IMR-90 (cell line): ENCODE measurements at regions not wholly inside any gene's neighbourhood (a gene's known extent, or its start where the extent isn't known, plus 50 kb on each side); places are given as distances from the start of the nearest gene placed in this dataset.

Source experiments
- ATAC-seq: fragments of 200-7000 bp; cut with Tn5 transposase; 2 replicates; pipeline ENCODE4 v1.9.1; 2020; ENCODE audit warnings: low read depth, mild to moderate bottlenecking, moderate library complexity
- BruUV-seq: library from RNA; stranded (reverse); fragments of 400-500 nt; replicated peaks from 2 replicates; lab custom pipeline; 2021; lab: Mats Ljungman, UMichigan
- CTCF ChIA-PET: fragments of 300-600 bp; formaldehyde crosslinking; extraction: SDS; loops from one replicate; lab custom pipeline; 2021; ENCODE audit warnings: antibody characterized with exemption; lab: Yijun Ruan, JAX
- POLR2A ChIA-PET: fragments of 300-600 bp; sonication (Branson Sonifier 250); formaldehyde crosslinking; loops from one replicate; lab custom pipeline; 2022; ENCODE audit warnings: antibody characterized with exemption; ENCODE audit not compliant: unreplicated experiment; lab: Charles Lee
- DNase-seq: peaks from one replicate; pipeline ENCODE4 v3.0.0; 2013
- H2AFZ ChIP-seq: replicated peaks from 2 replicates; pipeline ENCODE3; 2013; ENCODE audit warnings: low read length, mild to moderate bottlenecking; ENCODE audit not compliant: poor library complexity
- H2AK5ac ChIP-seq: 2 replicates; pipeline ENCODE4 v1.6.1; 2013; ENCODE audit warnings: low read depth, low read length, inconsistent platforms
- H2AK9ac ChIP-seq: replicated peaks from 2 replicates; pipeline ENCODE3; 2013; ENCODE audit warnings: mild to moderate bottlenecking, low read depth, low read length, moderate library complexity; ENCODE audit not compliant: poor library complexity
- H2BK120ac ChIP-seq: 2 replicates; pipeline ENCODE4 v1.6.1; 2013; ENCODE audit warnings: low read depth, low read length, inconsistent platforms
- H2BK15ac ChIP-seq: 3 replicates; pipeline ENCODE4 v1.6.1; 2013; ENCODE audit warnings: low read depth, low read length, inconsistent platforms
- H2BK20ac ChIP-seq: 2 replicates; pipeline ENCODE4 v1.6.1; 2013; ENCODE audit warnings: low read depth, mild to moderate bottlenecking, inconsistent platforms, low read length, moderate library complexity
- H2BK5ac ChIP-seq: 2 replicates; pipeline ENCODE4 v1.6.1; 2013; ENCODE audit warnings: mild to moderate bottlenecking, low read depth, low read length, inconsistent platforms; ENCODE audit not compliant: poor library complexity, severe bottlenecking
- H3K14ac ChIP-seq: replicated peaks from 2 replicates; pipeline ENCODE4 v1.6.1; 2013; ENCODE audit warnings: low read depth, low read length, inconsistent platforms
- H3K18ac ChIP-seq: 2 replicates; pipeline ENCODE4 v1.6.1; 2013; ENCODE audit warnings: low read depth, low read length, control low read depth
- H3K23ac ChIP-seq: 2 replicates; pipeline ENCODE4 v1.6.1; 2013; ENCODE audit warnings: low read depth, low read length, inconsistent platforms
- H3K27ac ChIP-seq: 2 replicates; pipeline ENCODE4 v1.5.1; 2013; ENCODE audit warnings: mild to moderate bottlenecking, control low read depth, low read length; ENCODE audit not compliant: insufficient read depth
- H3K27me3 ChIP-seq: 2 replicates; pipeline ENCODE4 v1.6.1; 2013; ENCODE audit warnings: low read length; ENCODE audit not compliant: control insufficient read depth, insufficient read depth
- H3K36me3 ChIP-seq: 2 replicates; pipeline ENCODE4 v1.6.1; 2013; ENCODE audit warnings: low read length, mixed read lengths; ENCODE audit not compliant: control insufficient read depth, insufficient read depth
- H3K4ac ChIP-seq: 2 replicates; pipeline ENCODE4 v1.6.1; 2013; ENCODE audit warnings: low read depth, low read length, inconsistent platforms
- H3K4me1 ChIP-seq: 2 replicates; pipeline ENCODE4 v1.6.1; 2013; ENCODE audit warnings: low read length, mixed read lengths; ENCODE audit not compliant: control insufficient read depth, insufficient read depth
- H3K4me2 ChIP-seq: 2 replicates; pipeline ENCODE4 v1.6.1; 2013; ENCODE audit warnings: low read depth, mild to moderate bottlenecking, control low read depth, low read length, moderate library complexity
- H3K4me3 ChIP-seq: 2 replicates; pipeline ENCODE4 v1.5.1; 2013; ENCODE audit warnings: low read depth, mild to moderate bottlenecking, control low read depth, low read length, moderate library complexity; ENCODE audit not compliant: insufficient read depth
- H3K56ac ChIP-seq: 2 replicates; pipeline ENCODE4 v1.6.1; 2013; ENCODE audit warnings: low read length, inconsistent platforms; ENCODE audit not compliant: insufficient read depth; ENCODE audit errors: extremely low read depth
- H3K79me1 ChIP-seq, 2 experiments: 2 replicates each; pipeline ENCODE4 v1.6.1; 2013; ENCODE audit warnings: low read length in 2 of 2, inconsistent platforms in 1 of 2, low read depth in 1 of 2
- H3K9ac ChIP-seq: 2 replicates; pipeline ENCODE4 v1.6.1; 2013; ENCODE audit warnings: low read depth, low read length, control low read depth
- H3K9me1 ChIP-seq: 2 replicates; pipeline ENCODE4 v1.6.1; 2013; ENCODE audit warnings: low read length, inconsistent platforms; ENCODE audit not compliant: insufficient read depth
- H3K9me3 ChIP-seq: 2 replicates; pipeline ENCODE4 v1.6.1; 2013; ENCODE audit warnings: low read length; ENCODE audit not compliant: control insufficient read depth, insufficient read depth
- H4K20me1 ChIP-seq: 2 replicates; pipeline ENCODE4 v1.6.1; 2013; ENCODE audit warnings: low read length, inconsistent platforms; ENCODE audit not compliant: insufficient read depth
- H4K5ac ChIP-seq: 2 replicates; pipeline ENCODE4 v1.6.1; 2013; ENCODE audit warnings: mild to moderate bottlenecking, low read depth, low read length, control low read depth
- H4K8ac ChIP-seq, 2 experiments: 2 replicates each; pipeline ENCODE4 v1.6.1; 2013; ENCODE audit warnings: low read depth in 2 of 2, low read length in 2 of 2, control low read depth in 1 of 2, inconsistent platforms in 1 of 2
- H4K91ac ChIP-seq: 2 replicates; pipeline ENCODE4 v1.6.1; 2013; ENCODE audit warnings: low read depth, low read length, inconsistent platforms; ENCODE audit not compliant: insufficient read depth
- BHLHE40 ChIP-seq: fragments of 150-350 bp; IDR thresholded peaks from 2 replicates; pipeline ENCODE4 v1.6.1; 2016; ENCODE audit warnings: mild to moderate bottlenecking, low read depth, low read length
- CEBPB ChIP-seq: IDR thresholded peaks from 2 replicates; pipeline ENCODE4 v1.6.1; 2012; ENCODE audit warnings: low read depth, low read length, improper control_type of control experiment
- CHD1 ChIP-seq: IDR thresholded peaks from 2 replicates; pipeline ENCODE4 v1.6.1; 2012; ENCODE audit warnings: low read depth, low read length, improper control_type of control experiment
- FOS ChIP-seq: fragments of 150-350 bp; IDR thresholded peaks from 2 replicates; pipeline ENCODE4 v1.6.1; 2016; ENCODE audit warnings: low read depth, low read length
- MAFK ChIP-seq: IDR thresholded peaks from 2 replicates; pipeline ENCODE4 v1.6.1; 2012; ENCODE audit warnings: low read depth, low read length, improper control_type of control experiment
- MAZ ChIP-seq: IDR thresholded peaks from 2 replicates; pipeline ENCODE4 v1.6.1; 2012; ENCODE audit warnings: low read depth, mild to moderate bottlenecking, low read length, improper control_type of control experiment, moderate library complexity, borderline replicate concordance
- MXI1 ChIP-seq: IDR thresholded peaks from 2 replicates; pipeline ENCODE4 v1.6.1; 2012; ENCODE audit warnings: low read depth, mild to moderate bottlenecking, low read length, moderate library complexity, borderline replicate concordance
- NFE2L2 ChIP-seq: fragments of 150-350 bp; IDR thresholded peaks from 2 replicates; pipeline ENCODE4 v1.6.1; 2016; ENCODE audit warnings: low read depth, mild to moderate bottlenecking, low read length
- POLR2A ChIP-seq: IDR thresholded peaks from 2 replicates; pipeline ENCODE4 v1.6.1; 2012; ENCODE audit warnings: mild to moderate bottlenecking, low read depth, low read length
- RAD21 ChIP-seq: IDR thresholded peaks from 2 replicates; pipeline ENCODE4 v1.6.1; 2012; ENCODE audit warnings: low read length, improper control_type of control experiment
- RCOR1 ChIP-seq: IDR thresholded peaks from 2 replicates; pipeline ENCODE4 v1.6.1; 2012; ENCODE audit warnings: mild to moderate bottlenecking, low read length, improper control_type of control experiment; ENCODE audit not compliant: insufficient replicate concordance
- RFX5 ChIP-seq: IDR thresholded peaks from 2 replicates; pipeline ENCODE4 v1.8.0; 2012; ENCODE audit warnings: low read depth, mild to moderate bottlenecking, low read length, moderate library complexity
- SMC3 ChIP-seq: fragments of 150-350 bp; IDR thresholded peaks from 2 replicates; pipeline ENCODE4 v1.6.1; 2016; ENCODE audit warnings: low read depth, mild to moderate bottlenecking, antibody characterized with exemption, low read length, moderate library complexity
- WGBS, 2 experiments: methylation state at CpG; one replicate each; pipeline versions ENCODE4 v1.1.5 to v1.1.7; 2013; ENCODE audit warnings: missing lambda C conversion rate in 2 of 2; ENCODE audit not compliant: insufficient read length in 1 of 2; ENCODE audit errors: extremely low coverage in 2 of 2; 5-methylcytosine and 5-hydroxymethylcytosine counted together
- dilution Hi-C: fragments of 300-500 bp; cut with HindIII; formaldehyde crosslinking; loops from one replicate; pipeline ENCODE4 v1.14.3; 2018; ENCODE audit warnings: low sequenced_read_pairs; ENCODE audit not compliant: unreplicated experiment
- in situ Hi-C: fragments of 300-500 bp; cut with MboI; formaldehyde crosslinking; loops from 3 replicates; pipeline ENCODE4 v1.14.3; 2019; ENCODE audit warnings: low sequenced_read_pairs, inconsistent platforms, mixed read lengths
- intact Hi-C: fragments of 100-400 bp; cut with micrococcal nuclease; formaldehyde crosslinking; loops from 2 replicates; pipeline ENCODE4 v1.10.0; 2022
- TF ChIP-seq, protein P1 (sequence below): conservative IDR thresholded peaks from 2 replicates; pipeline ENCODE4 v1.5.1; 2012; ENCODE audit warnings: mild to moderate bottlenecking, low read depth, low read length, improper control_type of control experiment
- TF ChIP-seq, protein P2 (sequence below): fragments of 150-350 bp; IDR thresholded peaks from 2 replicates; pipeline ENCODE4 v1.6.1; 2016; ENCODE audit warnings: low read depth, mild to moderate bottlenecking, low read length, moderate library complexity, borderline replicate concordance
- TF ChIP-seq, protein P3 (sequence below): fragments of 150-350 bp; IDR thresholded peaks from 2 replicates; pipeline ENCODE4 v1.6.1; 2017; ENCODE audit warnings: mild to moderate bottlenecking, antibody characterized with exemption, low read length, low read depth

DNA sequence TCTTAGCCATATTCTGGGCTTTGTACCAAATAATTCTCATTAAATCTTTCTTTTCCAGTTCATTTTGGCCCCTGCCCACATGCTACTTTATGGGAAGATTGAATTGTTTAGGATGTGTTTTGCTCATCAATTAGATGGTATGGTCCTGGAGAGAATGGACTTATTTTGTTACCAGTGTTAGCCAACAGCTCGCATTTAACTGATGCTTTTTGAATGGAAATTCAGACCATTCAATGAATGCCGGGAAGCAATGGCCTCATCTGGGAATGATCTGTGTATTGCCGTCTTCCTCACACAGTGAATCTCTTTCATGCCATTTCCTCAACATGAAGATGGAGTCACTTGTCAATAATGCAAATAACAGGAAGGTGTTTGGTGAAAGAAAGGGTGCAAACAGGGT is 370.6 kb upstream of the PIK3R1 start:
- H2AK9ac ChIP-seq, result no peak overlapping the region
- no peak overlapping the region for H2BK20ac ChIP-seq
- CTCF ChIA-PET, result no interaction called here
- no peak overlapping the region for H3K4ac ChIP-seq
- no peak overlapping the region for H3K27ac ChIP-seq
- no peaks in the 10 kb centered on the region for H3K9me1 ChIP-seq
- no peaks in the 10 kb centered on the region for H4K20me1 ChIP-seq
- H4K91ac ChIP-seq, result no peak overlapping the region
- H3K4me1 ChIP-seq, result no peaks in the 10 kb centered on the region
- in situ Hi-C loops, result no loop called here
- no peak for DNase-seq
- no peak overlapping the region for H3K4me2 ChIP-seq
- H2AFZ ChIP-seq, result no peak overlapping the region
- no peak overlapping the region for H2BK120ac ChIP-seq
- H3K18ac ChIP-seq, result no peak overlapping the region
- no TSS peak for BruUV-seq
- H3K14ac ChIP-seq, result no peak overlapping the region
- H3K27me3 ChIP-seq, result no peaks in the 10 kb centered on the region
- H3K4me3 ChIP-seq, result no peak overlapping the region
- H3K79me1 ChIP-seq, result no peaks in the 10 kb centered on the region
- no peak overlapping the region for H3K23ac ChIP-seq
- no peaks in the 10 kb centered on the region for H3K36me3 ChIP-seq
- no peak for ATAC-seq
- dilution Hi-C loops, result no loop called here
- H4K8ac ChIP-seq, result no peak overlapping the region
- H2BK15ac ChIP-seq, result no peak overlapping the region
- TF ChIP-seq SMC3, result no peak
- TF ChIP-seq NFE2L2, result no peak
- no peak for TF ChIP-seq RCOR1
- TF ChIP-seq POLR2A, result no peak
- no peak for TF ChIP-seq BHLHE40
- no peak for TF ChIP-seq RAD21
- TF ChIP-seq CHD1, result no peak
- TF ChIP-seq CEBPB, result no peak
- TF ChIP-seq, protein P1, sequence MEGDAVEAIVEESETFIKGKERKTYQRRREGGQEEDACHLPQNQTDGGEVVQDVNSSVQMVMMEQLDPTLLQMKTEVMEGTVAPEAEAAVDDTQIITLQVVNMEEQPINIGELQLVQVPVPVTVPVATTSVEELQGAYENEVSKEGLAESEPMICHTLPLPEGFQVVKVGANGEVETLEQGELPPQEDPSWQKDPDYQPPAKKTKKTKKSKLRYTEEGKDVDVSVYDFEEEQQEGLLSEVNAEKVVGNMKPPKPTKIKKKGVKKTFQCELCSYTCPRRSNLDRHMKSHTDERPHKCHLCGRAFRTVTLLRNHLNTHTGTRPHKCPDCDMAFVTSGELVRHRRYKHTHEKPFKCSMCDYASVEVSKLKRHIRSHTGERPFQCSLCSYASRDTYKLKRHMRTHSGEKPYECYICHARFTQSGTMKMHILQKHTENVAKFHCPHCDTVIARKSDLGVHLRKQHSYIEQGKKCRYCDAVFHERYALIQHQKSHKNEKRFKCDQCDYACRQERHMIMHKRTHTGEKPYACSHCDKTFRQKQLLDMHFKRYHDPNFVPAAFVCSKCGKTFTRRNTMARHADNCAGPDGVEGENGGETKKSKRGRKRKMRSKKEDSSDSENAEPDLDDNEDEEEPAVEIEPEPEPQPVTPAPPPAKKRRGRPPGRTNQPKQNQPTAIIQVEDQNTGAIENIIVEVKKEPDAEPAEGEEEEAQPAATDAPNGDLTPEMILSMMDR, result no peak
- TF ChIP-seq MAFK, result no peak
- TF ChIP-seq, protein P2, sequence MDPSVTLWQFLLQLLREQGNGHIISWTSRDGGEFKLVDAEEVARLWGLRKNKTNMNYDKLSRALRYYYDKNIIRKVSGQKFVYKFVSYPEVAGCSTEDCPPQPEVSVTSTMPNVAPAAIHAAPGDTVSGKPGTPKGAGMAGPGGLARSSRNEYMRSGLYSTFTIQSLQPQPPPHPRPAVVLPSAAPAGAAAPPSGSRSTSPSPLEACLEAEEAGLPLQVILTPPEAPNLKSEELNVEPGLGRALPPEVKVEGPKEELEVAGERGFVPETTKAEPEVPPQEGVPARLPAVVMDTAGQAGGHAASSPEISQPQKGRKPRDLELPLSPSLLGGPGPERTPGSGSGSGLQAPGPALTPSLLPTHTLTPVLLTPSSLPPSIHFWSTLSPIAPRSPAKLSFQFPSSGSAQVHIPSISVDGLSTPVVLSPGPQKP, result no peak
- TF ChIP-seq FOS, result no peak
- TF ChIP-seq RFX5, result no peak
- TF ChIP-seq MAZ, result no peak
- TF ChIP-seq, protein P3, sequence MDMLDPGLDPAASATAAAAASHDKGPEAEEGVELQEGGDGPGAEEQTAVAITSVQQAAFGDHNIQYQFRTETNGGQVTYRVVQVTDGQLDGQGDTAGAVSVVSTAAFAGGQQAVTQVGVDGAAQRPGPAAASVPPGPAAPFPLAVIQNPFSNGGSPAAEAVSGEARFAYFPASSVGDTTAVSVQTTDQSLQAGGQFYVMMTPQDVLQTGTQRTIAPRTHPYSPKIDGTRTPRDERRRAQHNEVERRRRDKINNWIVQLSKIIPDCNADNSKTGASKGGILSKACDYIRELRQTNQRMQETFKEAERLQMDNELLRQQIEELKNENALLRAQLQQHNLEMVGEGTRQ, result no peak
- TF ChIP-seq MXI1, result no peak
- POLR2A ChIA-PET, result no interaction called here
- no peak overlapping the region for H2BK5ac ChIP-seq
- no peak overlapping the region for H3K56ac ChIP-seq
- H2AK5ac ChIP-seq, result no peak overlapping the region
- WGBS, 2 experiments, result 60% methylated on average over 1 of the region's 3 CpGs; no CpG with 5 or more reads in 1 of the 2 experiments
- H4K5ac ChIP-seq, result no peak overlapping the region
- H3K9ac ChIP-seq, result no peak overlapping the region
- intact Hi-C loops, result loop anchor here (10.0 kb wide), 1 partner anchor 390 kb away; no protein-coding TSS in a partner anchor
- no peaks in the 10 kb centered on the region for H3K9me3 ChIP-seq
